Osteoblast (primary cell): ENCODE measurements at regions not wholly inside any gene's neighbourhood (a gene's known extent, or its start where the extent isn't known, plus 50 kb on each side); places are given as distances from the start of the nearest gene placed in this dataset.

ENCODE experiments used
- DNase-seq: peaks from one replicate; pipeline ENCODE4 v3.0.0; 2011; ENCODE audit warnings: low spot score, mixed read lengths; ENCODE audit not compliant: insufficient read length; ENCODE audit errors: missing footprints
- H2AFZ ChIP-seq: 2 replicates; pipeline ENCODE4 v1.6.0; 2011; ENCODE audit warnings: mild to moderate bottlenecking, low read length
- H3K27ac ChIP-seq: 2 replicates; pipeline ENCODE4 v1.5.1; 2011; ENCODE audit warnings: mild to moderate bottlenecking, low read depth, low read length, moderate library complexity
- H3K27me3 ChIP-seq: 2 replicates; pipeline ENCODE4 v1.6.0; 2012; ENCODE audit warnings: mild to moderate bottlenecking, control low read depth, inconsistent platforms, low read length, moderate library complexity; ENCODE audit not compliant: insufficient read depth
- H3K36me3 ChIP-seq: 2 replicates; pipeline ENCODE4 v1.5.1; 2011; ENCODE audit warnings: mild to moderate bottlenecking, low read length, control low read depth, moderate library complexity; ENCODE audit not compliant: insufficient read depth
- H3K4me1 ChIP-seq: 2 replicates; pipeline ENCODE4 v1.5.1; 2011; ENCODE audit warnings: mild to moderate bottlenecking, low read length, control low read depth, moderate library complexity; ENCODE audit not compliant: insufficient read depth
- H3K4me2 ChIP-seq: 2 replicates; pipeline ENCODE4 v1.6.0; 2011; ENCODE audit warnings: mild to moderate bottlenecking, low read length; ENCODE audit not compliant: insufficient read depth
- H3K4me3 ChIP-seq: fragments of 200-600 bp; sonication (generic); 3 replicates; pipeline ENCODE4 v1.5.1; 2012; ENCODE audit warnings: mild to moderate bottlenecking, low read length, inconsistent platforms; ENCODE audit not compliant: insufficient read depth
- H3K79me2 ChIP-seq: 2 replicates; pipeline ENCODE4 v1.6.0; 2012; ENCODE audit warnings: mild to moderate bottlenecking, low read length, control low read depth, inconsistent platforms; ENCODE audit not compliant: insufficient read depth
- H3K9me3 ChIP-seq: 2 replicates; pipeline ENCODE4 v1.5.1; 2011; ENCODE audit warnings: low read depth, low read length, control low read depth
- H4K20me1 ChIP-seq: 2 replicates; pipeline ENCODE4 v1.6.0; 2012; ENCODE audit warnings: mild to moderate bottlenecking, low read length, control low read depth; ENCODE audit not compliant: insufficient read depth
- TF ChIP-seq, protein P1 (sequence below): IDR thresholded peaks from 2 replicates; pipeline ENCODE4 v1.5.1; 2011; ENCODE audit warnings: mild to moderate bottlenecking, low read depth, low read length, moderate library complexity; ENCODE audit errors: extremely low read depth

DNA sequence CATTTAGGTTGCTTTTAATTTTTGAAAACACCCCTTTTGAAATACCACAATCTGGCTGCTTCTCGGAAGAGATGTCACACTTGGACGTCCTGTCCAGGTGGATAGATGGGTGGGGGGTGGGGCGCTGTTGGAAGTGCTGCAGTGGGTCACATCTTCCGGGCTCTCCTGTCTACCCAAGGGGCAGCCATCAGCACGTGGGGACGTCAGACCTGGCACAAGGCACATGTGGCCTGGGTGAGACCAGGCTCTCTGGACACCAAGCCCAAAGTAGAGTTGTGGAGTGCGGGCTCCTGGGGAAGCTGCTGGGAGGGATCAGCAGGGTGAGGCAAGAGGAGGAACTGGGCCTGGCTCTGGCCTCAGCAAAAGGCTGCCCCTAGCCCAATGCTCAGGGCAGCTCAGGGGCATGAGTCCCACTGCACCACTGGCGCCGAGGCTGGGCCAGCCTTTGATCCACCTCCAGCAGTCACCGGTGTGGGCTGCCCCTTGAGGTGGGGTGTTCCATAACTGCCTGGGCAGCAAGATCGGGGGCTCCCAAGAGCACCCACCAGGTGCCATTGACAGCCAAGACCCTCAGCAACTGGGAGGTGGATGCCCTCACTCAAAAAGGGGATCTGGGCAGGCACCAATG is 68.6 kb upstream of the CCND1 start:
- H3K4me1 ChIP-seq: no peaks in the 10 kb centered on the region
- H3K4me2 ChIP-seq: no peak overlapping the region
- no peaks in the 10 kb centered on the region for H3K36me3 ChIP-seq
- TF ChIP-seq, protein P1, sequence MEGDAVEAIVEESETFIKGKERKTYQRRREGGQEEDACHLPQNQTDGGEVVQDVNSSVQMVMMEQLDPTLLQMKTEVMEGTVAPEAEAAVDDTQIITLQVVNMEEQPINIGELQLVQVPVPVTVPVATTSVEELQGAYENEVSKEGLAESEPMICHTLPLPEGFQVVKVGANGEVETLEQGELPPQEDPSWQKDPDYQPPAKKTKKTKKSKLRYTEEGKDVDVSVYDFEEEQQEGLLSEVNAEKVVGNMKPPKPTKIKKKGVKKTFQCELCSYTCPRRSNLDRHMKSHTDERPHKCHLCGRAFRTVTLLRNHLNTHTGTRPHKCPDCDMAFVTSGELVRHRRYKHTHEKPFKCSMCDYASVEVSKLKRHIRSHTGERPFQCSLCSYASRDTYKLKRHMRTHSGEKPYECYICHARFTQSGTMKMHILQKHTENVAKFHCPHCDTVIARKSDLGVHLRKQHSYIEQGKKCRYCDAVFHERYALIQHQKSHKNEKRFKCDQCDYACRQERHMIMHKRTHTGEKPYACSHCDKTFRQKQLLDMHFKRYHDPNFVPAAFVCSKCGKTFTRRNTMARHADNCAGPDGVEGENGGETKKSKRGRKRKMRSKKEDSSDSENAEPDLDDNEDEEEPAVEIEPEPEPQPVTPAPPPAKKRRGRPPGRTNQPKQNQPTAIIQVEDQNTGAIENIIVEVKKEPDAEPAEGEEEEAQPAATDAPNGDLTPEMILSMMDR: no peak
- peaks cover 9% of the 10 kb centered on the region for H3K27me3 ChIP-seq
- H3K9me3 ChIP-seq: no peaks in the 10 kb centered on the region
- H3K4me3 ChIP-seq: no peak overlapping the region
- DNase-seq: no peak
- H3K79me2 ChIP-seq: no peaks in the 10 kb centered on the region
- no peak overlapping the region for H2AFZ ChIP-seq
- no peak overlapping the region for H3K27ac ChIP-seq
- no peaks in the 10 kb centered on the region for H4K20me1 ChIP-seq

DNA sequence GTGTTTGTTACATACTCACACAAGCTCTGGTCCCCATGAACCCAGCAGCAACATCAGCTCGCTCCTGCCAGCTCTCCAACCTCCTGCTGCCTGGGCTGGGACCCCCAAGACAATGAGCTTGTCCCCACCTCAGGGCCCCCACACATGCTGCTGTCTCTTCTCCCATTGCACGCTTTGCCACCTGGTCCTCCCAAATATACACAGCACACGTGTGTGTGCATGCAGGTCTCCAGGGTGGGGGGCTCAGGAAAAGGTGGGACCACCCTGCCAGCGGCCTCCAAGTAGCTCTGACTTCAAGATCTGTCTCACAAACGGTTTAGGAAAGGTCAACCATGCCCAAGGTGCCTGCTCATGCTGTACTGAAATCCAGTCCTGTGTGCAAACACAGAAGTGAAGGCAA is 68.1 kb upstream of the CCND1 start:
- H3K9me3 ChIP-seq: no peaks in the 10 kb centered on the region
- no peak overlapping the region for H3K4me3 ChIP-seq
- H3K4me2 ChIP-seq: no peak overlapping the region
- H2AFZ ChIP-seq: no peak overlapping the region
- no peaks in the 10 kb centered on the region for H3K79me2 ChIP-seq
- TF ChIP-seq, protein P1: no peak
- H3K36me3 ChIP-seq: no peaks in the 10 kb centered on the region
- H4K20me1 ChIP-seq: no peaks in the 10 kb centered on the region
- H3K27ac ChIP-seq: no peak overlapping the region
- no peaks in the 10 kb centered on the region for H3K4me1 ChIP-seq
- DNase-seq: no peak
- peaks cover 9% of the 10 kb centered on the region for H3K27me3 ChIP-seq

DNA sequence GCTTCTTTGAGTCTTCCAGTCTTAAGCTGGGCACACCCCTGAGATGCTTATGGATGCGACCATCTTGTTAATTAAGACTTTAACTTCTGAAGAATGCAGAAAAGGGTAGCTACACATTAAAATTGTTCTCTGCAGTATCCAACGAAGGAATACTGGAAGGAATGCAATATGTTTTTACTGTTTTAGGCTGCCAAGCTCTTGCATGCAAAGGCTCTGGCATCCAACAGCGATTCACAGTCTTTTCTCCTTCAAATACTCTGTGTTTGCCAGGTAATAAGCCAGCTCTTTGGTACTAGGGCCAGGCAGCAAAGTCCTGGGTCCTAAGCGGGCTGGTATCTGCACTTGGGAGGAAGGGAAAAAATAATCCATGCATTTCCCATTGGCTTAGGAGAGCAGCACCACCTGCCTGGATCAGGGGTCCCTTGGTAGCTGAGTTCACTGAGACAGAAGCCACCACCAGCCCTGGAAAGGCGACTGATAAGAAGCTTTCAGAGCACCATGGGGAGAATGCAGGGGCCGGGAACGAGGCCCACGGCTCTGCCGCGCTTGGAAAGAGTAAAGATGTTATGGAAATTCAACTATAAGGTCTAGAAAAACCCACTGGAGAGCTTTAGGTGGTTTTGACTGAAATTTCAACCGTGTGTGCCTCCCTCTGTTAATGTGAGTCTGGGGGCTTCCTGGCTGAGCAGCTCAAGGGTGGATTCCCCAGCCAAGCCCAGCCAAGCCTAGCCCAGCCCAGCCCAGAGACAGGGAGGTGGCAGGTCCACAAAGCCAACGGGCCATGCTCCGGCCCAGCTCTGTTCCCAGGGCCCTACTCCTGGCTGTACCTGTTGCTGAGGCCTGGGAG is 67.0 kb upstream of the CCND1 start:
- no peaks in the 10 kb centered on the region for H3K4me1 ChIP-seq
- H3K4me2 ChIP-seq: no peak overlapping the region
- no peak overlapping the region for H2AFZ ChIP-seq
- no peak for DNase-seq
- no peaks in the 10 kb centered on the region for H3K36me3 ChIP-seq
- H3K9me3 ChIP-seq: no peaks in the 10 kb centered on the region
- H3K27ac ChIP-seq: no peak overlapping the region
- H3K4me3 ChIP-seq: no peak overlapping the region
- peaks cover 9% of the 10 kb centered on the region for H3K27me3 ChIP-seq
- no peaks in the 10 kb centered on the region for H3K79me2 ChIP-seq
- TF ChIP-seq, protein P1: no peak
- no peaks in the 10 kb centered on the region for H4K20me1 ChIP-seq

DNA sequence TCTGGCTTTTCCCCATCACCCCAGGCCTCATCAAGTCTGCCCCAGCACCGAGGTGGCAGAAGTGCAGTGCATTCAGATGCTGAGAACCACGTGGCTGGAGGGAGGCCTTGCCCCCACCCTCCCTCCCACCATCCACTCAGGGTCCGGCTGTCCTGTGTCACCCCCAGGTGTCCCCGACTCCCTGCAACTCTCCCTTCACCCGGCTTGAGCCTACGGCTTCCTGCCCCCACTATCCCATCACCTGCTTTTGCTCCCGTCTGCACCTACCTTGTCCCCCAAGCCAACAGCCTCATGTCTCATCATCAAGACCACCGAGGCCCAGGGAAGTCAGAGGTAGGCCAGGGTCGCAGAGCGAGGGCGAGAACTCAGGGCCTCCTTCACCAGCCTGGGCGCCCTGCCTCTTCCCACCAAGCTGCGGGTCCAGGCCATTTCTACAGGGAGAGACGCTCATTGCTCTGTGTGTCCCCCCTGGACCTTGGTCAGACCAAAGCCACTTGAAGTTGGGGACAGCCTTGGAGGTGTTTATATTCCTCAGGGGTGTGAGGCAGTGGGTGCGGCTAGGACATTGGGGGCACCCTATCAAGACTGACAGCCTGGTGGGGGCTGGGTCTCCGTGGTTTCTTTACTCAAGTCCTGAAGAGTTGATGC is 66.2 kb upstream of the CCND1 start:
- H4K20me1 ChIP-seq: no peaks in the 10 kb centered on the region
- peaks cover 9% of the 10 kb centered on the region for H3K27me3 ChIP-seq
- no peak overlapping the region for H3K4me2 ChIP-seq
- H3K9me3 ChIP-seq: no peaks in the 10 kb centered on the region
- no peaks in the 10 kb centered on the region for H3K79me2 ChIP-seq
- no peaks in the 10 kb centered on the region for H3K4me1 ChIP-seq
- no peaks in the 10 kb centered on the region for H3K36me3 ChIP-seq
- no peak overlapping the region for H3K4me3 ChIP-seq
- no peak overlapping the region for H2AFZ ChIP-seq
- no peak for DNase-seq
- H3K27ac ChIP-seq: no peak overlapping the region
- TF ChIP-seq, protein P1: no peak
